SK-N-SH (cell line): ENCODE measurements at regions not wholly inside any gene's neighbourhood (a gene's known extent, or its start where the extent isn't known, plus 50 kb on each side); places are given as distances from the start of the nearest gene placed in this dataset.

Experiments
- CTCF ChIA-PET: fragments of 300-600, 350-600 bp; formaldehyde crosslinking; extraction: SDS; loops from one replicate; lab custom pipeline; 2021; lab: Yijun Ruan, JAX
- POLR2A ChIA-PET: fragments of 350-600 bp; sonication (Branson Sonifier 250); formaldehyde crosslinking; extraction: SDS; loops from one replicate; lab custom pipeline; 2020; ENCODE audit warnings: antibody characterized with exemption, inconsistent platforms; lab: Yijun Ruan, JAX
- DNase-seq: peaks from one replicate; pipeline ENCODE4 v3.0.0; 2012
- H2AFZ ChIP-seq: fragments of 200-600 bp; sonication (generic); 2 replicates; pipeline ENCODE4 v1.8.1; 2016; ENCODE audit warnings: antibody characterized with exemption, mild to moderate bottlenecking, low read depth
- H3F3A ChIP-seq: fragments of 200-600 bp; sonication (generic); replicated peaks from 2 replicates; pipeline ENCODE3; 2016; ENCODE audit warnings: antibody characterized with exemption, mild to moderate bottlenecking; ENCODE audit not compliant: insufficient read depth
- H3K27ac ChIP-seq, 2 experiments: fragments of 200-500 bp in 1 of 2; fragments of 200-600 bp in 1 of 2; sonication (Bioruptor generic) in 1 of 2; sonication (generic), shearing (Covaris generic) in 1 of 2; 2 replicates each; pipeline versions ENCODE4 v1.5.1 to v1.6.1; 2014 to 2016; ENCODE audit warnings: low read depth in 2 of 2, inconsistent platforms in 1 of 2, low read length in 1 of 2, mild to moderate bottlenecking in 1 of 2, mixed read lengths in 1 of 2
- H3K27me3 ChIP-seq: fragments of 200-600 bp; sonication (generic), shearing (Covaris generic); 2 replicates; pipeline ENCODE4 v1.6.1; 2016; ENCODE audit warnings: mixed run types; ENCODE audit not compliant: insufficient read depth
- H3K36me3 ChIP-seq, 2 experiments: fragments of 200-500 bp in 1 of 2; fragments of 200-600 bp in 1 of 2; sonication (Bioruptor generic) in 1 of 2; sonication (generic) in 1 of 2; replicated peaks in 1 of 2; 2 replicates each; pipeline versions ENCODE3 to v1.5.1; 2014 to 2016; ENCODE audit warnings: low read length in 1 of 2, mild to moderate bottlenecking in 1 of 2; ENCODE audit not compliant: insufficient read depth in 2 of 2, control insufficient read depth in 1 of 2
- H3K4me1 ChIP-seq, 2 experiments: fragments of 200-500 bp in 1 of 2; fragments of 200-600 bp in 1 of 2; sonication (Bioruptor generic) in 1 of 2; sonication (generic), shearing (Covaris generic) in 1 of 2; 2 replicates each; pipeline versions ENCODE4 v1.5.1 to v1.6.1; 2014 to 2016; ENCODE audit warnings: low read depth in 1 of 2, low read length in 1 of 2, mixed run types in 1 of 2; ENCODE audit not compliant: insufficient read depth in 2 of 2, control insufficient read depth in 1 of 2
- H3K4me2 ChIP-seq: fragments of 200-600 bp; sonication (generic), shearing (Covaris generic); 2 replicates; pipeline ENCODE4 v1.6.1; 2017; ENCODE audit warnings: mixed run types
- H3K4me3 ChIP-seq, 2 experiments: fragments of 200-500 bp in 1 of 2; fragments of 200-600 bp in 1 of 2; sonication (Bioruptor generic) in 1 of 2; sonication (generic), shearing (Covaris generic) in 1 of 2; 2 replicates each; pipeline versions ENCODE4 v1.5.1 to v1.8.1; 2014 to 2016; ENCODE audit warnings: low read depth in 2 of 2, inconsistent platforms in 1 of 2, low read length in 1 of 2, mild to moderate bottlenecking in 1 of 2, mixed read lengths in 1 of 2, moderate library complexity in 1 of 2
- H3K79me2 ChIP-seq: fragments of 200-600 bp; sonication (generic); 2 replicates; pipeline ENCODE4 v1.8.1; 2017; ENCODE audit warnings: mild to moderate bottlenecking; ENCODE audit not compliant: insufficient read depth
- H3K9ac ChIP-seq: fragments of 200-600 bp; sonication (generic); 2 replicates; pipeline ENCODE4 v1.6.1; 2017; ENCODE audit warnings: mixed run types
- H3K9me2 ChIP-seq: fragments of 200-600 bp; sonication (generic); 2 replicates; pipeline ENCODE4 v1.6.1; 2017; ENCODE audit warnings: mixed run types
- H3K9me3 ChIP-seq: fragments of 200-600 bp; sonication (generic); 2 replicates; pipeline ENCODE4 v1.6.1; 2017; ENCODE audit warnings: mixed run types, mild to moderate bottlenecking, moderate library complexity
- H4K20me1 ChIP-seq: fragments of 200-600 bp; sonication (generic); 2 replicates; pipeline ENCODE4 v1.6.1; 2017; ENCODE audit warnings: mild to moderate bottlenecking, mixed run types; ENCODE audit not compliant: insufficient read depth
- CHD2 ChIP-seq: fragments of 150-350 bp; IDR thresholded peaks from 2 replicates; pipeline ENCODE4 v1.6.1; 2018; ENCODE audit warnings: low read length; ENCODE audit not compliant: partially characterized antibody
- ELF1 ChIP-seq: IDR thresholded peaks from 2 replicates; pipeline ENCODE4 v1.4.0; 2012
- GABPA ChIP-seq: IDR thresholded peaks from 2 replicates; pipeline ENCODE4 v1.4.0; 2012; ENCODE audit warnings: low read depth, mild to moderate bottlenecking
- GATA2 ChIP-seq: sonication (generic); formaldehyde crosslinking; IDR thresholded peaks from 2 replicates; pipeline ENCODE4 v1.5.0; 2020; ENCODE audit warnings: mild to moderate bottlenecking, missing genetic modification reagents
- JUND ChIP-seq: IDR thresholded peaks from 2 replicates; pipeline ENCODE4 v1.4.0; 2012
- MEF2A ChIP-seq: IDR thresholded peaks from 2 replicates; pipeline ENCODE4 v1.4.0; 2012; ENCODE audit warnings: low read depth, borderline replicate concordance
- MXI1 ChIP-seq: IDR thresholded peaks from 2 replicates; pipeline ENCODE4 v1.6.1; 2012; ENCODE audit warnings: mild to moderate bottlenecking, low read depth, low read length, improper control_type of control experiment
- NRF1 ChIP-seq: IDR thresholded peaks from 2 replicates; pipeline ENCODE4 v1.6.1; 2012; ENCODE audit warnings: low read depth, mild to moderate bottlenecking, low read length
- POLR2AphosphoS5 ChIP-seq: IDR thresholded peaks from 2 replicates; pipeline ENCODE4 v1.6.1; 2012; ENCODE audit warnings: low read depth, low read length
- RXRA ChIP-seq: IDR thresholded peaks from 2 replicates; pipeline ENCODE4 v1.4.0; 2012; ENCODE audit warnings: low read depth, mild to moderate bottlenecking, borderline replicate concordance
- SIN3A ChIP-seq: IDR thresholded peaks from 2 replicates; pipeline ENCODE4 v1.6.1; 2012; ENCODE audit warnings: low read depth, mild to moderate bottlenecking, low read length, moderate library complexity, borderline replicate concordance
- TAF1 ChIP-seq: IDR thresholded peaks from 2 replicates; pipeline ENCODE4 v1.6.1; 2012; ENCODE audit warnings: low read depth, mild to moderate bottlenecking, low read length, moderate library complexity, borderline replicate concordance
- USF1 ChIP-seq: IDR thresholded peaks from 2 replicates; pipeline ENCODE4 v1.4.0; 2012; ENCODE audit warnings: low read depth, borderline replicate concordance
- YY1 ChIP-seq: IDR thresholded peaks from 2 replicates; pipeline ENCODE4 v1.4.0; 2012; ENCODE audit warnings: low read depth, mild to moderate bottlenecking
- WGBS: methylation state at CpG from one replicate; pipeline ENCODE4 v1.1.6; 2017; ENCODE audit warnings: low lambda C conversion rate; 5-methylcytosine and 5-hydroxymethylcytosine counted together

- Histone ChIP-seq H3K79me2 (no peaks in the 10 kb centered on the region), H3K9me3 (no peaks in the 10 kb centered on the region), H2AFZ (no peak overlapping the region), H3K9ac (no peak overlapping the region), H3K27me3 (no peaks in the 10 kb centered on the region), H3K4me1 (no peaks in the 10 kb centered on the region; a peak in 2 of 4 replicates), H3K36me3 (no peaks in the 10 kb centered on the region), H3K4me3 (no peak overlapping the region), H3F3A (no peaks in the 10 kb centered on the region), H4K20me1 (no peaks in the 10 kb centered on the region), H3K27ac (no peak overlapping the region), H3K4me2 (no peak overlapping the region), H3K9me2 (no peaks in the 10 kb centered on the region; the same call in 1 of the 2 replicates)
- ChIA-PET POLR2A (no interaction called here), CTCF (no interaction called here)
- TF ChIP-seq YY1 (no peak), MEF2A (no peak), POLR2AphosphoS5 (no peak), TAF1 (no peak), USF1 (no peak), NRF1 (no peak)
- no peak for DNase-seq
- 33% methylated on average over 6 of the region's 6 CpGs for WGBS
Measured at GRCh38 chr10:130756651-130757050, 554.9 kb downstream of the TCERG1L start.

GRCh38 chr10:130757271-130757670 is 554.2 kb downstream of the TCERG1L start:
- TF ChIP-seq RXRA (no peak), MXI1 (no peak), GABPA (no peak), ELF1 (no peak), JUND (no peak), SIN3A (no peak), CHD2 (no peak), POLR2AphosphoS5 (no peak), GATA2 (CRISPR knock-in tag) (peak; percentile 24; the same call in 1 of the 2 replicates)
- Histone ChIP-seq H3K9me3 (no peaks in the 10 kb centered on the region), H3K9me2 (no peaks in the 10 kb centered on the region; the same call in 1 of the 2 replicates), H3K4me1 (no peaks in the 10 kb centered on the region; a peak in 2 of 4 replicates), H4K20me1 (no peaks in the 10 kb centered on the region), H3K27me3 (no peaks in the 10 kb centered on the region), H3K4me3 (no peak overlapping the region), H3K9ac (no peak overlapping the region), H2AFZ (no peak overlapping the region), H3K79me2 (no peaks in the 10 kb centered on the region), H3K4me2 (no peak overlapping the region), H3F3A (no peaks in the 10 kb centered on the region), H3K27ac (no peak overlapping the region), H3K36me3 (no peaks in the 10 kb centered on the region)
- peak; percentile 52 for DNase-seq
- 0% methylated on average over 2 of the region's 5 CpGs for WGBS
- POLR2A ChIA-PET: no interaction called here
- CTCF ChIA-PET: no interaction called here
